ENCODE measurements at regions not wholly inside any gene's neighbourhood (a gene's known extent, or its start where the extent isn't known, plus 50 kb on each side); places are given as distances from the start of the nearest gene placed in this dataset.

DNA sequence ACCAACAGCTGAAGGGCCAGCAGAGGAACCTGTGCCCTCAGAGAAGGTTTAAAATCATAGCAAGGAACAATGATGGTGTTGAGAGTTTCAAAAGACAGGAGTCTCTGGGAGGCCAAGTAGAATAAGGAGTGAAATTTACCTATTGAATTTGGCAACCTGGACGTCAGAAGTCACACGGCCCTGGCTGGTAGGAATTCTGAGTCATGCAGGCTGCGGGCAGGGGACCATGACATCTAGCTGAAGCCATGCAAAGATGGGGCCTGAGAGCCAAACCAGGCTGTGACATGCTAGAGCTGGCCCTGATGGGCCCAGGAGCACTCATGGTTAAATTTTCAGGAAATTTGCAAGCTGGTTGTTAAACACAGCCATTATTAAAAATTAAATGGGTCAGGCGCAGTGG lies 64.0 kb upstream of the SNX9 start:
- Histone ChIP-seq H3K36me3 (ENCODE audit: control insufficient read depth, insufficient read depth, low read length) (no peaks in the 10 kb centered on the region), H3K27me3 (replicated peaks; ENCODE audit: control insufficient read depth, insufficient read depth, low read length) (no peaks in the 10 kb centered on the region; the same call in none of the 2 replicates), H3K4me3 (replicated peaks; ENCODE audit: low read depth, low read length) (no peak overlapping the region)
- TF ChIP-seq, protein P1, sequence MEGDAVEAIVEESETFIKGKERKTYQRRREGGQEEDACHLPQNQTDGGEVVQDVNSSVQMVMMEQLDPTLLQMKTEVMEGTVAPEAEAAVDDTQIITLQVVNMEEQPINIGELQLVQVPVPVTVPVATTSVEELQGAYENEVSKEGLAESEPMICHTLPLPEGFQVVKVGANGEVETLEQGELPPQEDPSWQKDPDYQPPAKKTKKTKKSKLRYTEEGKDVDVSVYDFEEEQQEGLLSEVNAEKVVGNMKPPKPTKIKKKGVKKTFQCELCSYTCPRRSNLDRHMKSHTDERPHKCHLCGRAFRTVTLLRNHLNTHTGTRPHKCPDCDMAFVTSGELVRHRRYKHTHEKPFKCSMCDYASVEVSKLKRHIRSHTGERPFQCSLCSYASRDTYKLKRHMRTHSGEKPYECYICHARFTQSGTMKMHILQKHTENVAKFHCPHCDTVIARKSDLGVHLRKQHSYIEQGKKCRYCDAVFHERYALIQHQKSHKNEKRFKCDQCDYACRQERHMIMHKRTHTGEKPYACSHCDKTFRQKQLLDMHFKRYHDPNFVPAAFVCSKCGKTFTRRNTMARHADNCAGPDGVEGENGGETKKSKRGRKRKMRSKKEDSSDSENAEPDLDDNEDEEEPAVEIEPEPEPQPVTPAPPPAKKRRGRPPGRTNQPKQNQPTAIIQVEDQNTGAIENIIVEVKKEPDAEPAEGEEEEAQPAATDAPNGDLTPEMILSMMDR (IDR thresholded peaks at IDR 0.05; ENCODE audit: insufficient read depth, low read length, poor library complexity, severe bottlenecking): no peak
- no peak for DNase-seq (ENCODE audit: extremely low read depth, insufficient read length)

DNA sequence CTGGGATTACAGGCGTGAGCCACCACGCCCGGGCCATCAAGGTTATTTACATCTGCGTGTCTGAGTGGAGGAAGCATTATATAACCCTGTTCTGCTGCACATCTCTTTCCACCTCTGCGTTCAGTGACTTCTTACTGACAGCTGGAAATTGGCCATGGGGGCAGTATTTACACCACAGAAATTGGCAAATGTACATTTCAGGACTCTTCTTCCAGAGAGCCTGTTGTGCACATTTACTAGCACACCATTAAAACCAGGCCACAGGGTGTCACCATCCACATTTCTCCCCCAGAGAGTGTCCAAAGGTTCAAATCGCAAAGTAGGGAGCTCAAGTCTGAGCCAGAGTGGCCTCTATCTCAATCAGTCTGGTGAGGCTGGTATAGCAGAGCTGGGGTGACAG lies 62.9 kb upstream of the SNX9 start:
- Histone ChIP-seq H3K36me3 (ENCODE audit: control insufficient read depth, insufficient read depth, low read length) (no peaks in the 10 kb centered on the region), H3K4me3 (replicated peaks; ENCODE audit: low read depth, low read length) (no peak overlapping the region), H3K27me3 (replicated peaks; ENCODE audit: control insufficient read depth, insufficient read depth, low read length) (no peaks in the 10 kb centered on the region; the same call in 1 of the 2 replicates)
- TF ChIP-seq, protein P1 (IDR thresholded peaks at IDR 0.05; ENCODE audit: insufficient read depth, low read length, poor library complexity, severe bottlenecking): no peak
- DNase-seq (ENCODE audit: extremely low read depth, insufficient read length): no peak

DNA sequence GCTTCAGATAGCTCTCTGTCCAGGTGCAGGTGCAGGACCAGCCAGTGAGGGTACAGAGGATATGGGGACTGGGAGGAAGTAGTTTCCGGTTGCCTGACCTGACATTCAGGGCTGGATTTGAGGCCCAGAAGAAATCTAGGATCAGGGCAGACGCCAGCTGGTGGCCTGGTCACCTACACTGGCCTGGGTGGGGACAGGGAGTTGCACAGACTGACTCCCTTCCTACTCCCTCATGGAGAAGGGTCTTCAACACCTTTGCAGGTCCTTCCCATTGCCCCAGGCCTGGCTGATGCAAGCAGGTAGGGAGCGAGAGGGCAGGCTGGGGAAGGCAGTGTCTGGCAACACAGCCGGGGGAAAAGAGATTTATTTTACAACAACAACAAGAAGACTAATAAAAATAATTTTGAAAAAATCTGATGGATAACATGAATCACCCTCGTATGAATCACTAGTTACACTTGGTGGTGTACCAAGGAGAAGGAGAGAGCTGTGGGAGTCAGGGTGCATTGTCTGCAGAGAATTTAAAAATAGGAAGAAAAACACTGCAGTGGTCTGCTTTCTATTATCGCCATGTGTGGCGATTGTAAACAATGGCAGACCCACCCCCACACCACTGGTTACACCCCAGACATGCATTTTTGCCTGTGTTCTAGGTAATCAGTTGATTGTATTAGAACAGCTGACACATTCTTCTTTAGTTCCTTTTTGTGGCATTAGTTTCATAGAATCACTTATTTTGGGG lies 62.3 kb upstream of the SNX9 start:
- H3K4me3 ChIP-seq (replicated peaks; ENCODE audit: low read depth, low read length): no peak overlapping the region
- TF ChIP-seq, protein P1 (IDR thresholded peaks at IDR 0.05; ENCODE audit: insufficient read depth, low read length, poor library complexity, severe bottlenecking): no peak
- DNase-seq (ENCODE audit: extremely low read depth, insufficient read length): no peak
- no peaks in the 10 kb centered on the region; the same call in 1 of the 2 replicates for H3K27me3 ChIP-seq (replicated peaks; ENCODE audit: control insufficient read depth, insufficient read depth, low read length)
- no peaks in the 10 kb centered on the region for H3K36me3 ChIP-seq (ENCODE audit: control insufficient read depth, insufficient read depth, low read length)

DNA sequence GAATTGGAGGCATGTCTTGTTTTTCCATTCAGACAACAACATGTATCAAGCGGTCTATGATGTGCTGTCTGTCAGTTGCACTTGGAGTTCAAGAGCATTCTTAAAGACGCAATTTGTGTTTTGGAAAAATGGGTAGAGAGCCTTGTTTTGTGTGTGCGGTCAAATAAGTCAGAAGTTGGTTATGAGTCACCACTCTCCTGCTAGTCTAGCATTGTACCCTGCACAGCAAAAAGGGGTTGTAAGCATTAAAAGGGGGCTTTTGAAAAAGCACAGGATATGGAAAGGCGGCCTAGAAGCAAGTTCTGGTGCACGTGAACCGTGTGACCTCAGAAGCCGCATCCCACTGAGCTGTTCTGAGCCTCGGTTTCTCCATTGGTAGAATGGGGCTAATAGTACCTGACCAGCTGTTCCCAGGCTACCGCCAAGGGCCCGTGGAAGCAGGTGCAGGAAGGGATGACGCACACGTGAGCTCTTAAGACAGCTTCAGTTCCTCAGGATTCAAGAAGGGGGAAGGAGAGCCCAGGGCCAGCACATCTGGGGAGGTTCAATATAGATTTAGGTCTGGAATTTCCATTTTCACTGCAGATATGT lies 61.6 kb upstream of the SNX9 start:
- no peaks in the 10 kb centered on the region for H3K36me3 ChIP-seq (ENCODE audit: control insufficient read depth, insufficient read depth, low read length)

DNA sequence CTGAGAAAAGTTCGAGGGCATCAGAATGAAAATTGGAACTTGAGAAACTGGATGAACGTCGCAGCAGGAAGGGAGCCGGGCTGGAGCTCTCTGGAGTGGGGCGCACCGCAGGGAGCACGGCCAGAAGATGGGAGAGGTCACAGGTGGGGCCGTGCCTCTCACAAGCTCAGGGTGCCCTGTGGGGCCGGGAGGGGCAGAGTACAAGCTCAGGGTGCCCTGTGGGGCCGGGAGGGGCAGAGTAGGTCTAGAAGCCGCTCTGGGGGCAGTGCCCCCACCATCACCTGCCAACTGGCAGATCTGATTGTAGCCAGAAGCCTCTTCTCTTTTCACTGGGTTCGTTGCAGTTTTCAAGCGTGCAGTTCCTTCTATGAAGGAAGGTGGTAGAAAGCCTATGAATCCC lies 61.1 kb upstream of the SNX9 start:
- Histone ChIP-seq H3K36me3 (ENCODE audit: control insufficient read depth, insufficient read depth, low read length) (no peaks in the 10 kb centered on the region), H3K4me3 (replicated peaks; ENCODE audit: low read depth, low read length) (no peak overlapping the region), H3K27me3 (replicated peaks; ENCODE audit: control insufficient read depth, insufficient read depth, low read length) (no peaks in the 10 kb centered on the region)
- TF ChIP-seq, protein P1 (IDR thresholded peaks at IDR 0.05; ENCODE audit: insufficient read depth, low read length, poor library complexity, severe bottlenecking): no peak
- DNase-seq (ENCODE audit: extremely low read depth, insufficient read length): no peak

More for the DNA sequence above, 61.6 kb upstream of the SNX9 start:
- TF ChIP-seq, protein P1 (IDR thresholded peaks at IDR 0.05; ENCODE audit: insufficient read depth, low read length, poor library complexity, severe bottlenecking): no peak
- peak; percentile 71 for DNase-seq (ENCODE audit: extremely low read depth, insufficient read length)
- Histone ChIP-seq H3K4me3 (replicated peaks; ENCODE audit: low read depth, low read length) (no peak overlapping the region), H3K27me3 (replicated peaks; ENCODE audit: control insufficient read depth, insufficient read depth, low read length) (no peaks in the 10 kb centered on the region)

Measured in GM06990 (cell line).